OCI-LY3 (cell line): ENCODE measurements at regions not wholly inside any gene's neighbourhood (a gene's known extent, or its start where the extent isn't known, plus 50 kb on each side); places are given as distances from the start of the nearest gene placed in this dataset.

Source experiments
- H2AFZ ChIP-seq: fragments of 200-600, 300-600 bp; shearing (Covaris generic); 2 replicates; pipeline ENCODE4 v1.6.0; 2014; ENCODE audit warnings: antibody characterized with exemption, low read depth, low read length
- H3K27ac ChIP-seq: fragments of 200-600, 300-600 bp; sonication (generic); 2 replicates; pipeline ENCODE4 v1.5.1; 2014; ENCODE audit warnings: mild to moderate bottlenecking, low read length, moderate library complexity, mixed read lengths
- H3K27me3 ChIP-seq: fragments of 200-600, 300-600 bp; sonication (generic); 2 replicates; pipeline ENCODE4 v1.6.1; 2014; ENCODE audit warnings: low read depth, low read length, mixed read lengths
- H3K36me3 ChIP-seq: fragments of 200-600, 300-600 bp; sonication (generic); replicated peaks from 2 replicates; pipeline ENCODE3; 2014; ENCODE audit warnings: low read depth, low read length, mixed read lengths
- H3K4me1 ChIP-seq: fragments of 300-600, 200-600 bp; sonication (generic); 2 replicates; pipeline ENCODE4 v1.6.1; 2014; ENCODE audit warnings: low read length, mixed read lengths
- H3K4me2 ChIP-seq: fragments of 200-600, 300-600 bp; sonication (generic); 2 replicates; pipeline ENCODE4 v1.6.1; 2014; ENCODE audit warnings: low read length, mixed read lengths
- H3K4me3 ChIP-seq: fragments of 300-600, 200-600 bp; sonication (generic); 2 replicates; pipeline ENCODE4 v1.5.1; 2014; ENCODE audit warnings: antibody characterized with exemption, mild to moderate bottlenecking, low read length, moderate library complexity
- H3K79me2 ChIP-seq: fragments of 300-600, 200-600 bp; shearing (Covaris generic); 2 replicates; pipeline ENCODE4 v1.6.1; 2014; ENCODE audit warnings: mild to moderate bottlenecking, low read length, mixed read lengths
- H3K9ac ChIP-seq: fragments of 300-600, 200-600 bp; shearing (Covaris generic); 2 replicates; pipeline ENCODE4 v1.6.0; 2014; ENCODE audit warnings: mild to moderate bottlenecking, low read length, moderate library complexity
- H3K9me3 ChIP-seq: fragments of 200-600, 300-600 bp; shearing (Covaris generic); 2 replicates; pipeline ENCODE4 v1.6.1; 2014; ENCODE audit warnings: low read length, mixed read lengths; ENCODE audit not compliant: insufficient read depth
- H4K20me1 ChIP-seq: fragments of 200-600, 300-600 bp; sonication (generic); 2 replicates; pipeline ENCODE4 v1.6.1; 2016; ENCODE audit warnings: low read length, mixed read lengths; ENCODE audit not compliant: insufficient read depth
- EZH2phosphoT487 ChIP-seq: fragments of 200-600 bp; shearing (Covaris generic); IDR thresholded peaks from 2 replicates; pipeline ENCODE4 v1.6.1; 2018; ENCODE audit warnings: antibody characterized with exemption, mixed run types, low read depth
- TF ChIP-seq, protein P1 (sequence below): fragments of 200-600, 300-600 bp; sonication (generic); IDR thresholded peaks from 2 replicates; pipeline ENCODE4 v1.5.1; 2014; ENCODE audit warnings: antibody characterized with exemption, low read length, low read depth

GRCh38 chrX:40248822-40249221 lies 151.1 kb upstream of the BCOR start:
- H3K4me3 ChIP-seq: no peak overlapping the region
- no peak overlapping the region for H2AFZ ChIP-seq

GRCh38 chrX:40247848-40248622 lies 150.3 kb upstream of the BCOR start:
- Histone ChIP-seq H3K36me3 (no peaks in the 10 kb centered on the region), H3K79me2 (no peaks in the 10 kb centered on the region), H3K9ac (no peak overlapping the region), H2AFZ (no peak overlapping the region), H3K4me2 (no peak overlapping the region), H3K4me1 (no peaks in the 10 kb centered on the region), H3K27ac (no peak overlapping the region), H4K20me1 (no peaks in the 10 kb centered on the region), H3K9me3 (no peaks in the 10 kb centered on the region), H3K4me3 (no peak overlapping the region), H3K27me3 (no peaks in the 10 kb centered on the region)
- TF ChIP-seq, protein P1, sequence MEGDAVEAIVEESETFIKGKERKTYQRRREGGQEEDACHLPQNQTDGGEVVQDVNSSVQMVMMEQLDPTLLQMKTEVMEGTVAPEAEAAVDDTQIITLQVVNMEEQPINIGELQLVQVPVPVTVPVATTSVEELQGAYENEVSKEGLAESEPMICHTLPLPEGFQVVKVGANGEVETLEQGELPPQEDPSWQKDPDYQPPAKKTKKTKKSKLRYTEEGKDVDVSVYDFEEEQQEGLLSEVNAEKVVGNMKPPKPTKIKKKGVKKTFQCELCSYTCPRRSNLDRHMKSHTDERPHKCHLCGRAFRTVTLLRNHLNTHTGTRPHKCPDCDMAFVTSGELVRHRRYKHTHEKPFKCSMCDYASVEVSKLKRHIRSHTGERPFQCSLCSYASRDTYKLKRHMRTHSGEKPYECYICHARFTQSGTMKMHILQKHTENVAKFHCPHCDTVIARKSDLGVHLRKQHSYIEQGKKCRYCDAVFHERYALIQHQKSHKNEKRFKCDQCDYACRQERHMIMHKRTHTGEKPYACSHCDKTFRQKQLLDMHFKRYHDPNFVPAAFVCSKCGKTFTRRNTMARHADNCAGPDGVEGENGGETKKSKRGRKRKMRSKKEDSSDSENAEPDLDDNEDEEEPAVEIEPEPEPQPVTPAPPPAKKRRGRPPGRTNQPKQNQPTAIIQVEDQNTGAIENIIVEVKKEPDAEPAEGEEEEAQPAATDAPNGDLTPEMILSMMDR: no peak
- TF ChIP-seq EZH2phosphoT487: no peak

More at GRCh38 chrX:40248822-40249221, 151.1 kb upstream of the BCOR start:
- Histone ChIP-seq H3K4me2 (no peak overlapping the region), H3K4me1 (no peaks in the 10 kb centered on the region), H3K79me2 (no peaks in the 10 kb centered on the region), H3K27ac (no peak overlapping the region), H3K36me3 (no peaks in the 10 kb centered on the region), H3K9ac (no peak overlapping the region), H4K20me1 (no peaks in the 10 kb centered on the region), H3K9me3 (no peaks in the 10 kb centered on the region), H3K27me3 (no peaks in the 10 kb centered on the region)
- TF ChIP-seq EZH2phosphoT487: no peak
- TF ChIP-seq, protein P1: no peak

DNA sequence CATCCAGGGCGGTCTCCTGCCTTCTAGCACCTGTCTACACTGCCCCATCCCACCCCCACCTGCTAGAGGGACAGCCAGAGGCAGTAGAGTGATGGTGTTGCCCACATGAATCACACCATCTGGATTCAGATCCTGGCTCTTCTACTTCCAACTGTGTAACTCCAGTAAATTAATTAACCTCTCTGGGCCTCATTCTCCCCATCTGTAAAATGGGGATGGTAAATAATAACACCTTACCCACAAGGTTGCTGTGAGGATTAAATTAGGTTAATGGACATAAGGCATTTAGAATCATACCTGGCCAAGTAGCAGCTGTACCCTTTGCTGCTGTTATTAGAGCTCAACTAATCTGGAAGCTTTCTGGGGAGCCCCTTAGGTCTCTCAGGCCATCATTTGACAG lies 149.6 kb upstream of the BCOR start:
- Histone ChIP-seq H3K9me3 (no peaks in the 10 kb centered on the region), H3K36me3 (no peaks in the 10 kb centered on the region)
- TF ChIP-seq EZH2phosphoT487: no peak
- TF ChIP-seq, protein P1: no peak

DNA sequence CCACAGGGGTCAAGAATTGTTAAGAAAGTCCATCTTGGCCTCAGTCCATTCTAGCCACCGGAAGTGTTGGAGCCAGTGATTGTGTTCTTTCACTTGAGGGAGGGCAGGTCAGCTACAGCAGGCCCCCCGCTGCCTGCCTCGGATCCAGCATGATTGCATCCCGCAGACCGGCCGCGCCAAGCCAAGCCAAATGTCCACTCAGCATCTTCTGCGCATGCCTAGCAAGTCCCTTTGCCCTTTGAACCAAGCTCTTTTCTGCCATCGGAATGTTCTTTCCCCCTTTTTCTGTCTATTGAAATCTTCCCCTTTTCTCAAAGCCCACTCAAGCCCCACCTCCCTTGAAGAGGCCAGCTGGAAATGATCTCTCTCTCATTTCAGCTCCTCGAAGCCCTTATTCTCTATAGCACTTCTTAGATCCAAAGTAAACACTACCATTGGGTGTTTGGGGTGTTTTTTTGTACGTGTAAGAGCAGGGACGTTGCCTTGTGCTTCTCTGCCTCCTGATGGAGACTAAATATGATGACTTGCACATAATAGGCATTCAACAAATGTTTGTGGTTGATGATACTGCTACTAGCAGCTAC lies 147.8 kb upstream of the BCOR start:
- Histone ChIP-seq H3K36me3 (no peaks in the 10 kb centered on the region), H3K9ac (no peak overlapping the region), H3K4me3 (no peak overlapping the region), H3K27ac (no peak overlapping the region), H3K9me3 (no peaks in the 10 kb centered on the region), H2AFZ (no peak overlapping the region), H3K4me1 (no peaks in the 10 kb centered on the region), H3K79me2 (no peaks in the 10 kb centered on the region), H4K20me1 (no peaks in the 10 kb centered on the region), H3K27me3 (no peaks in the 10 kb centered on the region), H3K4me2 (no peak overlapping the region)
- TF ChIP-seq, protein P1: no peak
- TF ChIP-seq EZH2phosphoT487: no peak

More for the DNA sequence above, 149.6 kb upstream of the BCOR start:
- Histone ChIP-seq H4K20me1 (no peaks in the 10 kb centered on the region), H3K9ac (no peak overlapping the region), H2AFZ (no peak overlapping the region), H3K4me1 (no peaks in the 10 kb centered on the region), H3K27me3 (no peaks in the 10 kb centered on the region), H3K4me3 (no peak overlapping the region), H3K4me2 (no peak overlapping the region), H3K27ac (no peak overlapping the region), H3K79me2 (no peaks in the 10 kb centered on the region)
